H1 (cell line): ENCODE measurements at regions not wholly inside any gene's neighbourhood (a gene's known extent, or its start where the extent isn't known, plus 50 kb on each side); places are given as distances from the start of the nearest gene placed in this dataset.

Experiments used
- CTCF ChIA-PET: fragments of 300-600 bp; sonication (Branson Sonifier 250); formaldehyde crosslinking; loops from one replicate; lab custom pipeline; 2021; ENCODE audit not compliant: partially characterized antibody; lab: Charles Lee
- POLR2A ChIA-PET: fragments of 300-600 bp; sonication (Branson Sonifier 250); formaldehyde crosslinking; loops from one replicate; lab custom pipeline; 2021; ENCODE audit warnings: inconsistent platforms; ENCODE audit not compliant: partially characterized antibody; lab: Charles Lee
- DNase-seq, 2 experiments: peaks; one replicate each; pipeline versions ENCODE4 v3.0.0 to v3.0.0-alpha.2; 2010 to 2022; ENCODE audit warnings: low spot score in 2 of 2, low read depth in 1 of 2, mixed read lengths in 1 of 2
- FAIRE-seq: peaks from 2 replicates; lab custom pipeline; 2011; peaks lifted over from hg19 to GRCh38; lab: Jason Lieb, UNC
- H2AFZ ChIP-seq: 2 replicates; pipeline ENCODE4 v1.8.1; 2012; ENCODE audit warnings: low read length, inconsistent platforms
- H2AK5ac ChIP-seq: 2 replicates; pipeline ENCODE4 v1.6.1; 2013; ENCODE audit warnings: low read depth, low read length
- H2BK120ac ChIP-seq: replicated peaks from 2 replicates; pipeline ENCODE3; 2013; ENCODE audit warnings: low read depth, low read length, inconsistent platforms
- H2BK12ac ChIP-seq: 2 replicates; pipeline ENCODE4 v1.6.1; 2013; ENCODE audit warnings: low read depth, low read length
- H2BK15ac ChIP-seq: 2 replicates; pipeline ENCODE4 v1.6.1; 2013; ENCODE audit warnings: low read length
- H2BK20ac ChIP-seq: 2 replicates; pipeline ENCODE4 v1.6.1; 2013; ENCODE audit warnings: low read length
- H2BK5ac ChIP-seq: 2 replicates; pipeline ENCODE4 v1.6.1; 2013; ENCODE audit warnings: low read depth, low read length
- H3K14ac ChIP-seq: 2 replicates; pipeline ENCODE4 v1.6.1; 2013; ENCODE audit warnings: inconsistent platforms; ENCODE audit not compliant: insufficient read length
- H3K18ac ChIP-seq: 2 replicates; pipeline ENCODE4 v1.6.1; 2013; ENCODE audit warnings: low read length; ENCODE audit errors: extremely low read depth
- H3K23ac ChIP-seq: 2 replicates; pipeline ENCODE4 v1.6.1; 2013; ENCODE audit warnings: inconsistent platforms; ENCODE audit not compliant: insufficient read length
- H3K23me2 ChIP-seq: 2 replicates; pipeline ENCODE4 v1.6.1; 2013; ENCODE audit warnings: low read depth, low read length
- H3K27ac ChIP-seq: 2 replicates; pipeline ENCODE4 v1.6.1; 2011; ENCODE audit warnings: low read depth, low read length, inconsistent platforms
- H3K27me3 ChIP-seq, 4 experiments: replicated peaks in 1 of 4; 1 replicate in 1 of 4; 2 replicates in 3 of 4; pipeline versions ENCODE4 v1.6.1 to v1.8.1; 2011 to 2013; ENCODE audit warnings: low read length in 3 of 4, mild to moderate bottlenecking in 3 of 4, inconsistent platforms in 2 of 4, mixed read lengths in 2 of 4, moderate library complexity in 1 of 4; ENCODE audit not compliant: control insufficient read depth in 3 of 4, insufficient read depth in 3 of 4; ENCODE audit errors: extremely low read depth in 1 of 4
- H3K36me3 ChIP-seq, 4 experiments: 2 replicates each; pipeline versions ENCODE4 v1.6.1 to v1.8.1; 2011 to 2013; ENCODE audit warnings: mild to moderate bottlenecking in 4 of 4, low read length in 3 of 4, moderate library complexity in 2 of 4, control low read depth in 1 of 4, inconsistent platforms in 1 of 4; ENCODE audit not compliant: insufficient read depth in 4 of 4, control insufficient read depth in 2 of 4
- H3K4ac ChIP-seq: replicated peaks from 2 replicates; pipeline ENCODE3; 2013; ENCODE audit warnings: low read length, low read depth, mixed read lengths, inconsistent platforms; ENCODE audit not compliant: insufficient read length
- H3K4me1 ChIP-seq, 4 experiments: replicated peaks in 1 of 4; 1 replicate in 1 of 4; 2 replicates in 3 of 4; pipeline versions ENCODE4 v1.6.1 to v1.8.1; 2011 to 2013; ENCODE audit warnings: low read length in 3 of 4, inconsistent platforms in 2 of 4, mixed read lengths in 1 of 4; ENCODE audit not compliant: insufficient read depth in 4 of 4, control insufficient read depth in 3 of 4
- H3K4me2 ChIP-seq, 2 experiments: 2 replicates each; pipeline versions ENCODE4 v1.6.1 to v1.8.1; 2011 to 2013; ENCODE audit warnings: low read depth in 2 of 2, low read length in 2 of 2, control low read depth in 1 of 2, inconsistent platforms in 1 of 2, mild to moderate bottlenecking in 1 of 2; ENCODE audit not compliant: insufficient read depth in 1 of 2
- H3K4me3 ChIP-seq, 4 experiments: fragments of 200-600, 300-600 bp in 1 of 4; sonication (generic), shearing (Covaris generic), sonication (Bioruptor Twin) in 1 of 4; 2 replicates each; pipeline versions ENCODE4 v1.5.1 to v1.8.1; 2011 to 2016; ENCODE audit warnings: low read length in 4 of 4, low read depth in 3 of 4, control low read depth in 2 of 4, inconsistent platforms in 2 of 4, mild to moderate bottlenecking in 2 of 4, mixed read lengths in 1 of 4, moderate library complexity in 1 of 4; ENCODE audit not compliant: insufficient read depth in 2 of 4; ENCODE audit errors: extremely low read depth in 1 of 4
- H3K56ac ChIP-seq: replicated peaks from 2 replicates; pipeline ENCODE3; 2013; ENCODE audit warnings: low read depth, mild to moderate bottlenecking, mixed read lengths, low read length, inconsistent platforms; ENCODE audit not compliant: insufficient read length
- H3K79me1 ChIP-seq: 2 replicates; pipeline ENCODE4 v1.6.1; 2013; ENCODE audit warnings: low read depth, low read length, control low read depth
- H3K79me2 ChIP-seq, 2 experiments: 2 replicates each; pipeline versions ENCODE4 v1.6.1 to v1.8.1; 2012 to 2013; ENCODE audit warnings: low read length in 2 of 2, mild to moderate bottlenecking in 2 of 2, inconsistent platforms in 1 of 2; ENCODE audit not compliant: insufficient read depth in 2 of 2, control insufficient read depth in 1 of 2
- H3K9ac ChIP-seq, 4 experiments: replicated peaks in 1 of 4; 1 replicate in 1 of 4; 2 replicates in 3 of 4; pipeline versions ENCODE4 v1.6.1 to v1.8.1; 2011 to 2013; ENCODE audit warnings: low read depth in 3 of 4, low read length in 3 of 4, control low read depth in 2 of 4, mild to moderate bottlenecking in 2 of 4, moderate library complexity in 2 of 4, inconsistent platforms in 1 of 4; ENCODE audit errors: extremely low read depth in 1 of 4
- H3K9me3 ChIP-seq, 2 experiments: 2 replicates each; pipeline versions ENCODE4 v1.6.1 to v1.8.1; 2012 to 2013; ENCODE audit warnings: mild to moderate bottlenecking in 2 of 2, moderate library complexity in 2 of 2, control low read depth in 1 of 2, inconsistent platforms in 1 of 2, low read depth in 1 of 2, low read length in 1 of 2, mixed read lengths in 1 of 2; ENCODE audit not compliant: insufficient read depth in 2 of 2
- H4K20me1 ChIP-seq, 2 experiments: replicated peaks in 1 of 2; 2 replicates each; pipeline versions ENCODE3 to v1.8.1; 2011 to 2013; ENCODE audit warnings: inconsistent platforms in 2 of 2, low read length in 2 of 2, mild to moderate bottlenecking in 1 of 2; ENCODE audit not compliant: insufficient read depth in 2 of 2, control insufficient read depth in 1 of 2
- H4K5ac ChIP-seq: 2 replicates; pipeline ENCODE4 v1.6.1; 2013; ENCODE audit warnings: low read length, low read depth, mixed read lengths, inconsistent platforms; ENCODE audit not compliant: insufficient read length
- H4K8ac ChIP-seq: 2 replicates; pipeline ENCODE4 v1.8.0; 2013; ENCODE audit warnings: mild to moderate bottlenecking, moderate library complexity, low read length, inconsistent platforms; ENCODE audit not compliant: insufficient read depth; ENCODE audit errors: extremely low read depth
- H4K91ac ChIP-seq: replicated peaks from 2 replicates; pipeline ENCODE3; 2013; ENCODE audit warnings: low read length, mixed read lengths, inconsistent platforms; ENCODE audit not compliant: insufficient read length
- ASH2L ChIP-seq: fragments of 200-600, 300-600 bp; sonication (generic); IDR thresholded peaks from one replicate; pipeline ENCODE4 v1.7.1; 2017; ENCODE audit warnings: low read length
- BACH1 ChIP-seq: IDR thresholded peaks from 2 replicates; pipeline ENCODE4 v1.6.1; 2012; ENCODE audit warnings: low read length, improper control_type of control experiment
- BRCA1 ChIP-seq: IDR thresholded peaks from 2 replicates; pipeline ENCODE4 v1.6.1; 2012; ENCODE audit warnings: low read depth, low read length, improper control_type of control experiment
- CBX5 ChIP-seq: fragments of 300-800, 300-1000 bp; sonication (generic); IDR thresholded peaks from 2 replicates; pipeline ENCODE4 v1.7.1; 2016; ENCODE audit warnings: antibody characterized with exemption, low read length, low read depth
- CBX8 ChIP-seq: fragments of 300-800, 300-1000 bp; sonication (generic); IDR thresholded peaks from 2 replicates; pipeline ENCODE4 v1.7.1; 2016; ENCODE audit warnings: low read depth, low read length, borderline replicate concordance
- KDM1A ChIP-seq: fragments of 200-600, 300-600 bp; sonication (generic); IDR thresholded peaks from 2 replicates; pipeline ENCODE4 v1.7.1; 2016; ENCODE audit warnings: mild to moderate bottlenecking, low read length, borderline replicate concordance
- KDM4A ChIP-seq: IDR thresholded peaks from one replicate; pipeline ENCODE4 v1.7.1; 2012; ENCODE audit warnings: low read depth, mild to moderate bottlenecking, moderate library complexity, low read length, inconsistent platforms; ENCODE audit not compliant: severe bottlenecking
- NRF1 ChIP-seq: IDR thresholded peaks from 2 replicates; pipeline ENCODE4 v1.6.1; 2011; ENCODE audit warnings: mild to moderate bottlenecking, low read depth, low read length, improper control_type of control experiment
- PHF8 ChIP-seq: fragments of 200-600 bp; sonication (generic); conservative IDR thresholded peaks from 2 replicates; pipeline ENCODE4 v1.7.1; 2012; ENCODE audit warnings: low read depth, mild to moderate bottlenecking, inconsistent platforms, low read length, moderate library complexity
- POU5F1 ChIP-seq: IDR thresholded peaks from 2 replicates; pipeline ENCODE4 v1.6.1; 2011; ENCODE audit warnings: low read depth, mild to moderate bottlenecking, low read length, moderate library complexity
- TAF1 ChIP-seq: IDR thresholded peaks from 2 replicates; pipeline ENCODE4 v1.6.1; 2011; ENCODE audit warnings: mild to moderate bottlenecking, low read depth, low read length
- WGBS, 2 experiments: shearing (Covaris generic) in 1 of 2; methylation state at CpG; one replicate each; pipeline versions ENCODE4 v1.1.6 to v1.1.7; 2013 to 2015; ENCODE audit warnings: low lambda C conversion rate in 2 of 2, mixed read lengths in 2 of 2, inconsistent platforms in 1 of 2, low coverage in 1 of 2, missing lambda C conversion rate in 1 of 2; ENCODE audit not compliant: insufficient replicate concordance in 2 of 2, insufficient coverage in 1 of 2, insufficient read length in 1 of 2; ENCODE audit errors: extremely low coverage in 1 of 2, missing lambda C conversion rate in 1 of 2; 5-methylcytosine and 5-hydroxymethylcytosine counted together
- TF ChIP-seq, protein P1 (sequence below): IDR thresholded peaks from 2 replicates; pipeline ENCODE4 v1.6.1; 2012; ENCODE audit warnings: inconsistent platforms

DNA sequence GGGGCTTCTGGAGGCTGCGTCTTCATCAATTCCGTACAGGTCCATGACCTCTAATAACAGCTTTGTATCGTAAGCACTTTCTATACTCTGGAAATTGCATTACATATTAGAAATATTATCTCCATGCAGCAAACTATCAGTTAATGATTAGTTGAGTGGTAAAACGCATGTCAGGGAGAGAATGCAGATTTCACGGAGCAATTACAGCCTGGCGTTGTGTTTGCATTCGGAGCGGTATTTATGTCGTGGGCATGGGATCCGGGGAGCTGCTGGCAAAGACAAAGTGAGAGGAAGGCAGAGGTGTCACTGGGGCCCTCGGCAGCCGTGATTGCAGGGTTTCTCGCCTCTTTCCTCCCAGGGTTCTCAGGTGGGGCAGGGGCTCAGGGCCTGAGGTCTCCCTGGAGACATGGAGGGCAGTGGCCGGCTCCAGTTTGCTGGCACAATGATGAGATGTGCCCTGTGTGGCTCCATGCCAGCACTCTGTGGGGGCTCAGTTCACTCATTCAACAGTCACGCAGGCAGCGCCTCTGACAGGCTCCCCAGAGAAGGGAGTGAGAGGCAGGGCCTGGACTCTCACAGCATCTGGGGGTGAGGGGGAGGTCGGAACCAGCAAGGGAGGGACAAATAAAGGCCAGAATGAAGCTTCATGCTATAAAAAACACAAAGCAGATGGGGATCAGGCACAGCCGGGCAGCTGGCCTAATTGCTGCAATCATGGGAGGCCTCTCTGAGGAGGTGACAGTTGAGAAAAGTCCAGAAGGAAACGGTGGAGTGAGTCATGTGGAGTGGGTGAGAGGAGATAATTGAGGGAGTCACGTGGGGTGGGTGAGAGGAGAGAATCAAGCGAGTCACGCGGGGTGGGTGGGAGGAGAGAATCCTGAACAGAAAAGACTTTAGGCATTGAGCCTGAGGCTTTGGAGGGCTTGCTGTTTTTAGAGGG, 1002.7 kb downstream of the BRD1 start:
- H3K4me3 ChIP-seq: no peak overlapping the region
- no peak overlapping the region for H2AK5ac ChIP-seq
- no peak overlapping the region for H3K14ac ChIP-seq
- no peak overlapping the region for H4K91ac ChIP-seq
- POLR2A ChIA-PET: interaction anchor here (0.7 kb wide), 1 partner anchor 301 kb away, joined by 3 read pairs; no protein-coding TSS in a partner anchor
- H2BK15ac ChIP-seq: no peak overlapping the region
- no peak overlapping the region for H3K56ac ChIP-seq
- H3K27me3 ChIP-seq: no peaks in the 10 kb centered on the region
- no peak for FAIRE-seq
- no peak overlapping the region for H2BK20ac ChIP-seq
- no peak overlapping the region for H2BK5ac ChIP-seq
- H3K4me2 ChIP-seq: no peak overlapping the region
- 0 out of 4 replicates have a peak, but pooled peaks cover 0 to 2% of the 10 kb centered on the region in 2 experiments for H3K9me3 ChIP-seq
- H4K8ac ChIP-seq: 0 out of 2 replicates have a peak overlapping the region, but pooled peaks have one; percentile 58
- H3K18ac ChIP-seq: no peak overlapping the region
- H4K5ac ChIP-seq: no peak overlapping the region
- no peak overlapping the region for H2BK120ac ChIP-seq
- H3K23me2 ChIP-seq: 0 out of 2 replicates have a peak, but pooled peaks cover 2% of the 10 kb centered on the region
- no peaks in the 10 kb centered on the region for H3K79me1 ChIP-seq
- no peak overlapping the region for H3K9ac ChIP-seq
- CTCF ChIA-PET: interaction anchor here (0.6 to 1.1 kb wide), 2 partner anchors 19 to 98 kb away, joined by 3 read pairs; no protein-coding TSS in a partner anchor
- H2BK12ac ChIP-seq: no peak overlapping the region
- no peak for DNase-seq
- H3K27ac ChIP-seq: no peak overlapping the region
- no peaks in the 10 kb centered on the region for H3K36me3 ChIP-seq
- H3K4me1 ChIP-seq: no peaks in the 10 kb centered on the region
- H2AFZ ChIP-seq: no peak overlapping the region
- 83 to 100% methylated on average over 1 to 22 of the region's 23 CpGs for WGBS, 2 experiments
- peaks cover 0 to 2% of the 10 kb centered on the region in 2 experiments for H4K20me1 ChIP-seq
- no peak overlapping the region for H3K4ac ChIP-seq
- no peaks in the 10 kb centered on the region for H3K79me2 ChIP-seq
- H3K23ac ChIP-seq: no peak overlapping the region
- TF ChIP-seq BACH1: no peak
- no peak for TF ChIP-seq NRF1
- TF ChIP-seq CBX5: no peak
- no peak for TF ChIP-seq TAF1
- TF ChIP-seq BRCA1: no peak
- TF ChIP-seq KDM1A: no peak
- no peak for TF ChIP-seq PHF8
- TF ChIP-seq ASH2L: no peak
- TF ChIP-seq POU5F1: no peak
- TF ChIP-seq, protein P1, sequence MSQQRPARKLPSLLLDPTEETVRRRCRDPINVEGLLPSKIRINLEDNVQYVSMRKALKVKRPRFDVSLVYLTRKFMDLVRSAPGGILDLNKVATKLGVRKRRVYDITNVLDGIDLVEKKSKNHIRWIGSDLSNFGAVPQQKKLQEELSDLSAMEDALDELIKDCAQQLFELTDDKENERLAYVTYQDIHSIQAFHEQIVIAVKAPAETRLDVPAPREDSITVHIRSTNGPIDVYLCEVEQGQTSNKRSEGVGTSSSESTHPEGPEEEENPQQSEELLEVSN: no peak
- TF ChIP-seq CBX8: no peak
- no peak for TF ChIP-seq KDM4A
